ENCODE measurements at regions not wholly inside any gene's neighbourhood (a gene's known extent, or its start where the extent isn't known, plus 50 kb on each side); places are given as distances from the start of the nearest gene placed in this dataset.

DNA sequence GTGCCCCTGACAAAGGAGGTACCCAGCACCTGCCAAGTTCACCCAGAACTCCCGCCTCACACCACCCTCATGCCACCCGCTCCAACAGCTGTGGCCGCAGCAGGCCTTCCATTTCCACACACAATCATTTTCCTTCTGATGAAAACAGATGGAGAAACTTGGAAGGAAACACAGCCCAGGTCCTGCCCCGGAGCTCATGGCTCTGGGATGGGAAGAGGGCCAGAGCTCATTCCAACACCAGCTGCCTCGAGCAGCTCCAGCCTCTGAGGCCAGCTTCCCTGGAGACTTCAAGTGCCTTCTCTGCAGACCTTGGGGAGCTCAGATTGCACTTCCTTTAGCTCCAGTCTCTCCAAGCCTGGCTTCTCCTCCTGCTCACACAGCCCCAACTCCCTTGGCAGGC is 55.1 kb upstream of the CMKLR1 start:
- Histone ChIP-seq H3K9me2 (no peaks in the 10 kb centered on the region), H3K27me3 (ENCODE audit: insufficient read depth) (no peaks in the 10 kb centered on the region), H3K9ac (no peak overlapping the region), H3K4me1 (ENCODE audit: control insufficient read depth in 1 of 2, insufficient read depth in 2 of 2, low read depth in 1 of 2, low read length in 1 of 2) (peaks cover 0 to 38% of the 10 kb centered on the region in 2 experiments; a peak in 1 of 4 replicates), H3K27ac (ENCODE audit: low read depth in 2 of 2, low read length in 1 of 2) (peak overlapping the region in 1 of 2 experiments; percentile 98; a peak in 2 of 4 replicates), H3K9me3 (no peaks in the 10 kb centered on the region), H3K36me3 (replicated peaks in 1 of 2; ENCODE audit: control insufficient read depth in 1 of 2, insufficient read depth in 2 of 2, low read length in 1 of 2) (no peaks in the 10 kb centered on the region), H3K79me2 (ENCODE audit: insufficient read depth) (no peaks in the 10 kb centered on the region), H3F3A (replicated peaks; ENCODE audit: insufficient read depth) (no peaks in the 10 kb centered on the region), H4K20me1 (ENCODE audit: insufficient read depth) (no peaks in the 10 kb centered on the region), H2AFZ (ENCODE audit: low read depth) (no peak overlapping the region), H3K4me3 (ENCODE audit: low read depth in 2 of 2, low read length in 1 of 2) (no peak overlapping the region), H3K4me2 (no peak overlapping the region)
- no peak for DNase-seq
- ChIA-PET POLR2A (interaction anchor here (0.7 to 1.1 kb wide), 2 partner anchors 84 to 102 kb away, joined by 3 read pairs; no protein-coding TSS in a partner anchor), CTCF (interaction anchor here (1.7 kb wide), 1 partner anchor 63 kb away, joined by 6 read pairs; no protein-coding TSS in a partner anchor)
- TF ChIP-seq EP300 (IDR thresholded peaks at IDR 0.05; ENCODE audit: borderline replicate concordance in 1 of 2, low read depth in 1 of 2, low read length in 1 of 2) (peak in 1 of 2 experiments; percentile 53; a peak in 2 of 4 replicates), NFIC (IDR thresholded peaks at IDR 0.05; ENCODE audit: borderline replicate concordance) (no peak), CHD2 (IDR thresholded peaks at IDR 0.05; ENCODE audit: low read length, partially characterized antibody) (peak; percentile 11)
- 32% methylated on average over 5 of the region's 5 CpGs for WGBS (ENCODE audit: low lambda C conversion rate)

GRCh38 chr12:108392284-108392683 is 53.2 kb upstream of the CMKLR1 start:
- ChIA-PET CTCF (interaction anchor here (0.6 to 2.6 kb wide), 5 partner anchors 16 to 162 kb away, joined by 3 to 16 read pairs (median 5); no protein-coding TSS in a partner anchor), POLR2A (interaction anchor here (1.0 to 1.3 kb wide), 3 partner anchors 10 to 57 kb away, joined by 3 to 6 read pairs (median 4); partner anchors contain the start of gene CMKLR1)
- H3K4me1 ChIP-seq (ENCODE audit: control insufficient read depth in 1 of 2, insufficient read depth in 2 of 2, low read depth in 1 of 2, low read length in 1 of 2) = peaks cover 0 to 49% of the 10 kb centered on the region in 2 experiments; a peak in 1 of 4 replicates
- no peak overlapping the region for H3K4me3 ChIP-seq (ENCODE audit: low read depth in 2 of 2, low read length in 1 of 2)
- 4% methylated on average over 5 of the region's 5 CpGs for WGBS (ENCODE audit: low lambda C conversion rate)
- H2AFZ ChIP-seq (ENCODE audit: low read depth) = no peak overlapping the region
- no peaks in the 10 kb centered on the region for H3K27me3 ChIP-seq (ENCODE audit: insufficient read depth)
- peak overlapping the region in 1 of 2 experiments; percentile 98; a peak in 2 of 4 replicates for H3K27ac ChIP-seq (ENCODE audit: low read depth in 2 of 2, low read length in 1 of 2)
- no peak overlapping the region for H3K4me2 ChIP-seq
- no peaks in the 10 kb centered on the region for H4K20me1 ChIP-seq (ENCODE audit: insufficient read depth)
- no peak overlapping the region for H3K9ac ChIP-seq
- no peaks in the 10 kb centered on the region for H3K79me2 ChIP-seq (ENCODE audit: insufficient read depth)
- no peaks in the 10 kb centered on the region for H3K9me2 ChIP-seq
- no peaks in the 10 kb centered on the region for H3F3A ChIP-seq (replicated peaks; ENCODE audit: insufficient read depth)
- H3K9me3 ChIP-seq = no peaks in the 10 kb centered on the region
- no peaks in the 10 kb centered on the region for H3K36me3 ChIP-seq (replicated peaks in 1 of 2; ENCODE audit: control insufficient read depth in 1 of 2, insufficient read depth in 2 of 2, low read length in 1 of 2)
- DNase-seq = peak; percentile 71
- TF ChIP-seq FOXM1 (IDR thresholded peaks at IDR 0.05; ENCODE audit: low read depth) (no peak), TEAD4 (IDR thresholded peaks at IDR 0.05; ENCODE audit: borderline replicate concordance, insufficient read depth) (no peak), NRF1 (IDR thresholded peaks at IDR 0.05; ENCODE audit: low read depth, low read length) (no peak), JUND (IDR thresholded peaks at IDR 0.05) (no peak), FOSL2 (IDR thresholded peaks at IDR 0.05; ENCODE audit: borderline replicate concordance, low read depth) (no peak), TAF1 (IDR thresholded peaks at IDR 0.05; ENCODE audit: borderline replicate concordance, low read depth, low read length) (no peak), GATA2 (CRISPR knock-in tag; IDR thresholded peaks at IDR 0.05) (peak; percentile 95), MEF2A (IDR thresholded peaks at IDR 0.05; ENCODE audit: borderline replicate concordance, low read depth) (no peak), MAX (IDR thresholded peaks at IDR 0.05; ENCODE audit: low read depth) (no peak), EP300 (IDR thresholded peaks at IDR 0.05; ENCODE audit: borderline replicate concordance in 1 of 2, low read depth in 1 of 2, low read length in 1 of 2) (peak in 1 of 2 experiments; percentile 98; a peak in 2 of 4 replicates), NFIC (IDR thresholded peaks at IDR 0.05; ENCODE audit: borderline replicate concordance) (no peak), USF2 (IDR thresholded peaks at IDR 0.05; ENCODE audit: borderline replicate concordance, low read depth, low read length) (no peak), CHD2 (IDR thresholded peaks at IDR 0.05; ENCODE audit: low read length, partially characterized antibody) (peak; percentile 95), ELF1 (IDR thresholded peaks at IDR 0.05) (no peak), SIN3A (IDR thresholded peaks at IDR 0.05; ENCODE audit: borderline replicate concordance, low read depth, low read length) (no peak), EZH2phosphoT487 (IDR thresholded peaks at IDR 0.05; ENCODE audit: borderline replicate concordance, low read depth) (no peak), REST (IDR thresholded peaks at IDR 0.05; ENCODE audit: low read depth, low read length) (no peak), RCOR1 (IDR thresholded peaks at IDR 0.05; ENCODE audit: low read length) (peak; percentile 96)
- TF ChIP-seq, protein P1, sequence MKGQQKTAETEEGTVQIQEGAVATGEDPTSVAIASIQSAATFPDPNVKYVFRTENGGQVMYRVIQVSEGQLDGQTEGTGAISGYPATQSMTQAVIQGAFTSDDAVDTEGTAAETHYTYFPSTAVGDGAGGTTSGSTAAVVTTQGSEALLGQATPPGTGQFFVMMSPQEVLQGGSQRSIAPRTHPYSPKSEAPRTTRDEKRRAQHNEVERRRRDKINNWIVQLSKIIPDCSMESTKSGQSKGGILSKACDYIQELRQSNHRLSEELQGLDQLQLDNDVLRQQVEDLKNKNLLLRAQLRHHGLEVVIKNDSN (IDR thresholded peaks at IDR 0.05; ENCODE audit: borderline replicate concordance, low read depth) = no peak
- TF ChIP-seq, protein P2, sequence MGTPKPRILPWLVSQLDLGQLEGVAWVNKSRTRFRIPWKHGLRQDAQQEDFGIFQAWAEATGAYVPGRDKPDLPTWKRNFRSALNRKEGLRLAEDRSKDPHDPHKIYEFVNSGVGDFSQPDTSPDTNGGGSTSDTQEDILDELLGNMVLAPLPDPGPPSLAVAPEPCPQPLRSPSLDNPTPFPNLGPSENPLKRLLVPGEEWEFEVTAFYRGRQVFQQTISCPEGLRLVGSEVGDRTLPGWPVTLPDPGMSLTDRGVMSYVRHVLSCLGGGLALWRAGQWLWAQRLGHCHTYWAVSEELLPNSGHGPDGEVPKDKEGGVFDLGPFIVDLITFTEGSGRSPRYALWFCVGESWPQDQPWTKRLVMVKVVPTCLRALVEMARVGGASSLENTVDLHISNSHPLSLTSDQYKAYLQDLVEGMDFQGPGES (IDR thresholded peaks at IDR 0.05; ENCODE audit: low read depth, low read length) = no peak

Data from SK-N-SH (cell line).